Fibroblast of lung (primary cell): ENCODE measurements at regions not wholly inside any gene's neighbourhood (a gene's known extent, or its start where the extent isn't known, plus 50 kb on each side); places are given as distances from the start of the nearest gene placed in this dataset.

Source experiments
- DNase-seq, 2 donors: peaks; one replicate each; pipeline versions ENCODE4 v3.0.0 to v3.0.0-alpha.2; 2010; ENCODE audit warnings: low read depth in 2 of 2
- H2AFZ ChIP-seq: 2 replicates; pipeline ENCODE4 v1.5.1; 2012; ENCODE audit warnings: low read length, control low read depth, inconsistent platforms
- H3K27ac ChIP-seq: 2 replicates; pipeline ENCODE4 v1.5.1; 2011; ENCODE audit warnings: low read length, control low read depth; ENCODE audit not compliant: insufficient read depth
- H3K27me3 ChIP-seq: 2 replicates; pipeline ENCODE4 v1.5.1; 2011; ENCODE audit warnings: mild to moderate bottlenecking, low read length; ENCODE audit not compliant: control insufficient read depth, insufficient read depth
- H3K36me3 ChIP-seq: 2 replicates; pipeline ENCODE4 v1.5.1; 2011; ENCODE audit warnings: low read length; ENCODE audit not compliant: control insufficient read depth, insufficient read depth
- H3K4me1 ChIP-seq: 2 replicates; pipeline ENCODE4 v1.5.1; 2011; ENCODE audit warnings: low read length; ENCODE audit not compliant: control insufficient read depth, insufficient read depth; ENCODE audit errors: extremely low read depth
- H3K4me2 ChIP-seq: 2 replicates; pipeline ENCODE4 v1.5.1; 2011; ENCODE audit warnings: low read length, control low read depth; ENCODE audit not compliant: insufficient read depth; ENCODE audit errors: extremely low read depth
- H3K4me3 ChIP-seq, 4 experiments: fragments of 200-600 bp in 1 of 4; sonication (generic) in 1 of 4; replicated peaks in 1 of 4; 2 replicates each; pipeline ENCODE4 v1.5.1; 2011 to 2016; ENCODE audit warnings: low read length in 4 of 4, low read depth in 3 of 4, mild to moderate bottlenecking in 3 of 4, control low read depth in 2 of 4, inconsistent platforms in 1 of 4, mixed read lengths in 1 of 4; ENCODE audit not compliant: insufficient read depth in 1 of 4; ENCODE audit errors: control extremely low read depth in 1 of 4
- H3K79me2 ChIP-seq: 2 replicates; pipeline ENCODE4 v1.5.1; 2012; ENCODE audit warnings: mild to moderate bottlenecking, low read length, inconsistent platforms; ENCODE audit not compliant: control insufficient read depth, insufficient read depth
- H3K9ac ChIP-seq: 2 replicates; pipeline ENCODE4 v1.5.1; 2011; ENCODE audit warnings: mild to moderate bottlenecking, low read length, control low read depth; ENCODE audit not compliant: insufficient read depth
- H3K9me3 ChIP-seq: 2 replicates; pipeline ENCODE4 v1.5.1; 2012; ENCODE audit warnings: low read depth, low read length; ENCODE audit not compliant: control insufficient read depth, insufficient read depth
- H4K20me1 ChIP-seq: 2 replicates; pipeline ENCODE4 v1.5.1; 2011; ENCODE audit warnings: low read length; ENCODE audit not compliant: control insufficient read depth, insufficient read depth; ENCODE audit errors: extremely low read depth
- CTCF ChIP-seq, 2 donors: IDR thresholded peaks in 1 of 2; conservative IDR thresholded peaks in 1 of 2; 1 replicate in 1 of 2; 2 replicates in 1 of 2; pipeline ENCODE4 v1.5.1; 2011 to 2012; ENCODE audit warnings: low read length in 2 of 2, control low read depth in 1 of 2, inconsistent platforms in 1 of 2, low read depth in 1 of 2, mild to moderate bottlenecking in 1 of 2
- EZH2 ChIP-seq: IDR thresholded peaks from 2 replicates; pipeline ENCODE4 v1.5.1; 2012; ENCODE audit warnings: low read length, control low read depth, mild to moderate bottlenecking; ENCODE audit errors: missing control alignments

DNA sequence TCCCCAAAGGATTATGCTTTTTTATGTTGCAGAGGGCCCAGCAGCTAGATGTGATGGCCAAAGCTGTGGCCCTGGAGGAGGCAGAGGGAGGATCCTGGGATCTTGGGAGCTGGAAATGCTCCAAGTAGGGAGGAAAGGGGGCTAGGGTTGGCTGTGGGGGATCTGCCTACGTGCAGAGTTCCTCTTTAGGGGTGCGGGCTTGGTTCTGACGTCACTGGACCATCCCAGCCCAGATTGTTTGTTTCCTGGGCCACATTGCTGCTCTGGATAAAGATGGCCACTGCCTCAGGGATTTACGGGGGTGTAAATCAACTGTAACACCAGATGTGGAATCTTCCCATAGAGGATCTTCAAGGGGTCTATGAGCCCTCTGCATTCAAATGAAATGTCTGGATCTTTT is 110.3 kb upstream of the SYT13 start:
- no peak for DNase-seq
- no peak for TF ChIP-seq CTCF (conservative IDR thresholded peaks at IDR 0.05 in 1 of 2, IDR thresholded peaks at IDR 0.05 in 1 of 2; ENCODE audit: low read depth in 1 of 2, low read length in 2 of 2)
- no peak for TF ChIP-seq EZH2
- no peak overlapping the region for H2AFZ ChIP-seq
- H3K4me2 ChIP-seq, result no peak overlapping the region
- H3K27me3 ChIP-seq, result no peaks in the 10 kb centered on the region
- H4K20me1 ChIP-seq, result no peaks in the 10 kb centered on the region
- H3K36me3 ChIP-seq, result no peaks in the 10 kb centered on the region
- H3K27ac ChIP-seq, result no peak overlapping the region
- no peaks in the 10 kb centered on the region for H3K79me2 ChIP-seq
- H3K4me3 ChIP-seq, result no peak overlapping the region
- peaks cover 4% of the 10 kb centered on the region for H3K4me1 ChIP-seq
- H3K9me3 ChIP-seq, result no peaks in the 10 kb centered on the region
- H3K9ac ChIP-seq, result no peak overlapping the region

- TF ChIP-seq CTCF (conservative IDR thresholded peaks at IDR 0.05 in 1 of 2, IDR thresholded peaks at IDR 0.05 in 1 of 2; ENCODE audit: low read depth in 1 of 2, low read length in 2 of 2), result no peak
- TF ChIP-seq EZH2, result no peak
- H3K9me3 ChIP-seq, result no peaks in the 10 kb centered on the region
- H3K4me3 ChIP-seq, result no peak overlapping the region
- peaks cover 4% of the 10 kb centered on the region for H3K4me1 ChIP-seq
- H2AFZ ChIP-seq, result no peak overlapping the region
- no peak overlapping the region for H3K4me2 ChIP-seq
- H4K20me1 ChIP-seq, result no peaks in the 10 kb centered on the region
- no peak overlapping the region for H3K9ac ChIP-seq
- no peak overlapping the region for H3K27ac ChIP-seq
- no peak for DNase-seq
- H3K79me2 ChIP-seq, result no peaks in the 10 kb centered on the region
- H3K36me3 ChIP-seq, result no peaks in the 10 kb centered on the region
- H3K27me3 ChIP-seq, result no peaks in the 10 kb centered on the region
Observed at GRCh38 chr11:45395947-45396346, 109.8 kb upstream of the SYT13 start.

- Histone ChIP-seq H4K20me1 (no peaks in the 10 kb centered on the region), H3K4me3 (no peak overlapping the region), H3K27me3 (no peaks in the 10 kb centered on the region), H3K79me2 (no peaks in the 10 kb centered on the region), H3K4me1 (peaks cover 3% of the 10 kb centered on the region), H3K4me2 (no peak overlapping the region), H3K36me3 (no peaks in the 10 kb centered on the region), H3K27ac (no peak overlapping the region), H2AFZ (no peak overlapping the region), H3K9me3 (no peaks in the 10 kb centered on the region), H3K9ac (no peak overlapping the region)
- TF ChIP-seq CTCF (conservative IDR thresholded peaks at IDR 0.05 in 1 of 2, IDR thresholded peaks at IDR 0.05 in 1 of 2; ENCODE audit: low read depth in 1 of 2, low read length in 2 of 2) (no peak), EZH2 (no peak)
- no peak for DNase-seq
Observed at GRCh38 chr11:45395421-45395820, 109.3 kb upstream of the SYT13 start.
